Mucosa of rectum (tissue), 2 donors: ENCODE measurements at regions not wholly inside any gene's neighbourhood (a gene's known extent, or its start where the extent isn't known, plus 50 kb on each side); places are given as distances from the start of the nearest gene placed in this dataset.

Source experiments
- H3K27ac ChIP-seq, 2 donors: one replicate each; pipeline ENCODE4 v1.7.0; 2013; ENCODE audit warnings: inconsistent platforms in 2 of 2, low read depth in 2 of 2, low read length in 2 of 2
- H3K27me3 ChIP-seq, 2 donors: one replicate each; pipeline ENCODE4 v1.7.0; 2013; ENCODE audit warnings: low read length in 2 of 2; ENCODE audit not compliant: control insufficient read depth in 2 of 2, insufficient read depth in 2 of 2
- H3K36me3 ChIP-seq, 2 donors: one replicate each; pipeline ENCODE4 v1.7.0; 2013; ENCODE audit warnings: low read length in 2 of 2; ENCODE audit not compliant: control insufficient read depth in 2 of 2, insufficient read depth in 2 of 2
- H3K4me1 ChIP-seq, 2 donors: one replicate each; pipeline ENCODE4 v1.7.0; 2013; ENCODE audit warnings: low read length in 2 of 2, mild to moderate bottlenecking in 1 of 2; ENCODE audit not compliant: control insufficient read depth in 2 of 2, insufficient read depth in 2 of 2
- H3K4me3 ChIP-seq, 2 donors: one replicate each; pipeline ENCODE4 v1.7.0; 2013; ENCODE audit warnings: low read length in 2 of 2
- H3K9ac ChIP-seq, 2 donors: one replicate each; pipeline ENCODE4 v1.7.0; 2013; ENCODE audit warnings: low read length in 2 of 2, low read depth in 1 of 2, mild to moderate bottlenecking in 1 of 2
- H3K9me3 ChIP-seq, 2 donors: one replicate each; pipeline ENCODE4 v1.7.0; 2013; ENCODE audit warnings: low read length in 2 of 2; ENCODE audit not compliant: control insufficient read depth in 2 of 2
- donor health status: healthy.
- donor health status: Normal muscosa, but diverticular disease.

GRCh38 chr20:1707588-1708449, 50.2 kb upstream of the SIRPG start:
- no peak overlapping the region for H3K27ac ChIP-seq
- H3K36me3 ChIP-seq: no peaks in the 10 kb centered on the region
- no peaks in the 10 kb centered on the region for H3K9me3 ChIP-seq
- H3K9ac ChIP-seq: no peak overlapping the region
- no peak overlapping the region for H3K4me3 ChIP-seq
- no peaks in the 10 kb centered on the region for H3K4me1 ChIP-seq
- peaks cover 0 to 3% of the 10 kb centered on the region in 2 donors for H3K27me3 ChIP-seq
